ENCODE measurements at regions not wholly inside any gene's neighbourhood (a gene's known extent, or its start where the extent isn't known, plus 50 kb on each side); places are given as distances from the start of the nearest gene placed in this dataset.
"Not testable (repeated sequence)": the region's sequence is repeated elsewhere in the genome, so short reads cannot be mapped to it uniquely, and the experiment has no call there.

DNA sequence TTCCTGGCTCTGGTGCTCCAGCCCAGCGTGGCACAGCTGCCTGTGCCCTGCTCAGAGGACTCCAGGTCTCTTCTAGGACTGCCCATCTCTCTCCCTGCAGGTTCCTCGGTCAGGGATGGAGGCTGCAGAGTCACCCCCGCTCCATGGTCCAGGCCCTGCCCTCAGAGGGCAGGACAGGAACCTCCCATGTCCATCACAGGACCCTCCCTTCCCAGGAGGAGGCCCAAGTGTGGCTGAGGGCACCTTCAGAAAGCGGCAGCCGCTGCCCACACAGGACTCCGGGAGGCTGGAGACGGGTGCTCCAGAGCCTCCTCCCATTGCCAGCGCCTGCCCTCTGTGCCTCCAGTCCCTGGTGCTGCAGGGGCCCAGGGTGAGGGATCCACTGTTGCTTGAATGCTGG lies 291.5 kb downstream of the ADGRD1 start:
- ATAC-seq; H3K27ac ChIP-seq (ENCODE audit: low read length); intact Hi-C loops (cut with DNase I); H3K27me3 ChIP-seq (ENCODE audit: control insufficient read depth, insufficient read depth); H3K4me3 ChIP-seq (ENCODE audit: low read length); H3K4me1 ChIP-seq (ENCODE audit: control insufficient read depth, insufficient read depth, low read length); H3K9me3 ChIP-seq (ENCODE audit: control insufficient read depth, low read length); DNase-seq: not testable (repeated sequence)
- WGBS: 82% methylated on average over 8 of the region's 8 CpGs

DNA sequence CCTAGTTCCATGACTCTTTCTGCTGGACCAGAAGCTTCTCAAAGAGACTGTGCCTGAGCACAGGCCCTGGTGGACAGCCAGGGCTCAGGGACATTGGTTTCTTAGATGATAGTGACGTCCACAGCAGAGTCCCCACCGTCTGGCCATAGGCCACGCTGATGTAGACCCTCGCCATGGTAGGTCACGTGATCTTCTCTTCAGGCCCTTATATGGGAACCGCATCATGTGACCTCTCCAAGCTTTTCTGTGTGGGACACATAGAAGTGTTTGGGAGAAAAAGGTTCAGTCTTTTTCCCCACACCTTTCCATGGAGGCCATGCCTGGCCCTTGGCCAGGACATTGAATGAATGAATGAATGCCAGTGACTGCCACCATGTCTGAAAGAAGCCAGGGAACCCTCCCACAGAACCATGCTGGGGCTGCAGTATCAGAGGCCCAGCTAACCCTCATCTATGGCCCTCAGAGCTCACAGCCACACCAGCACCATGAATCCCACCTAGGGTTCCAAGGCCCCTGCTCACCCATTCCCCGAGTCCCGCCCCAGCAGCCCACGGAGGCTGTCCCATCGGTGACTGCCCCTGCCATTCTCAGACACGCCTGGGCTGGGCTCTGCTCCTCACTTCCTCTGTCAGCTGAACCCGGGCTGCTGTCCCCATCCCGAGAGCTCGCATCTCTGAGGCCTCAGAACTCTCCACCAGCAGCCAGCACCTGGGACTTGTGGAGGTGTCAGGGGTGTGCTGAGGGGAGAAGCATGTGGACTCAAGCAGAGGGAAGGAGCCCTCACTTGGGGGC lies 292.1 kb downstream of the ADGRD1 start:
- 87% methylated on average over 14 of the region's 14 CpGs for WGBS
- DNase-seq: no peak
- Histone ChIP-seq H3K4me1 (ENCODE audit: control insufficient read depth, insufficient read depth, low read length) (no peaks in the 10 kb centered on the region), H3K9me3 (ENCODE audit: control insufficient read depth, low read length) (no peaks in the 10 kb centered on the region), H3K4me3 (ENCODE audit: low read length) (no peak overlapping the region), H3K27me3 (ENCODE audit: control insufficient read depth, insufficient read depth) (no peaks in the 10 kb centered on the region), H3K27ac (ENCODE audit: low read length) (no peak overlapping the region)
- intact Hi-C loops (cut with DNase I): no loop called here
- ATAC-seq: no peak

GRCh38 chr12:131247026-131247725 lies 293.5 kb downstream of the ADGRD1 start:
- 70% methylated on average over 15 of the region's 15 CpGs for WGBS
- H3K27ac ChIP-seq (ENCODE audit: low read length); ATAC-seq; H3K4me3 ChIP-seq (ENCODE audit: low read length); DNase-seq; H3K27me3 ChIP-seq (ENCODE audit: control insufficient read depth, insufficient read depth); intact Hi-C loops (cut with DNase I); H3K4me1 ChIP-seq (ENCODE audit: control insufficient read depth, insufficient read depth, low read length); H3K9me3 ChIP-seq (ENCODE audit: control insufficient read depth, low read length): not testable (repeated sequence)

GRCh38 chr12:131247875-131248274 lies 294.2 kb downstream of the ADGRD1 start:
- H3K4me1 ChIP-seq (ENCODE audit: control insufficient read depth, insufficient read depth, low read length); DNase-seq; H3K27me3 ChIP-seq (ENCODE audit: control insufficient read depth, insufficient read depth); H3K27ac ChIP-seq (ENCODE audit: low read length); H3K4me3 ChIP-seq (ENCODE audit: low read length); ATAC-seq; H3K9me3 ChIP-seq (ENCODE audit: control insufficient read depth, low read length); intact Hi-C loops (cut with DNase I): not testable (repeated sequence)
- WGBS: 63% methylated on average over 6 of the region's 6 CpGs

DNA sequence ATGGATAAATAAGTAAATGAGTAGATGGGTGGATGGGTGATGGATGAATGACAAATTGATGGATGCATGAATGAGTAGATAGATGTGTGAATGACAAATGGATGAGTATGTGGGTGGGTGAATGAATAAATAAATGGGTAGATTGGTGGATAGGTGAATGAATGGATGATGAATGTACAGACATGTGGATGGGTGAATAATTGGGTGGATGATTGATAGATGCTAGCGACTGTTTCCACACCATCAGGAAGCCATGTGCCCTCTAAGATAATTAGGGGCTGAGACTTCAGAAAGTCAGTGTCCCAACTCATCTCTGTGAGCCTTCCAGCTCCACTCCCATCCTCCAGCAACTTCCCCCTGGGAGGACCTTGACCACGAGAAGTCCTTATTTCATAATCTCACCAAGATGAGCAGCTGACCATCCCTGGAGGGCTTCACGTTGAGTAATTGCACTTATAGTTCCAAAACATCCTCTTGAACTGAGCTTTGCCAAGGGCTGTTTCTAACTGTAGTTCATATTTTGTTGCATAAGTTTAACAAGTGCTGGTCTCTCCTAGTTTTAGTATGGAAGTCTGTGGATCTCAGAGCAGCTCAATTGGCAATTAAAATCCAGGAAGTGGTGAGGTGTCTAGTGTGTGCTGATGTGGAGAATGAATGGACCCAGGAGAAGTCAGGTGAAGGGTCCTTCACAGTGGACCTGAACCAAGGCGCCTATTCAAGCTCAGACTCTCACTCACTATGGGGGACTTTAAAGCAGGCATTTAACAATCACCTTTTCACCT lies 295.7 kb downstream of the ADGRD1 start:
- intact Hi-C loops (cut with DNase I): no loop called here
- H3K9me3 ChIP-seq (ENCODE audit: control insufficient read depth, low read length): no peaks in the 10 kb centered on the region
- WGBS: 54% methylated on average over 4 of the region's 4 CpGs

DNA sequence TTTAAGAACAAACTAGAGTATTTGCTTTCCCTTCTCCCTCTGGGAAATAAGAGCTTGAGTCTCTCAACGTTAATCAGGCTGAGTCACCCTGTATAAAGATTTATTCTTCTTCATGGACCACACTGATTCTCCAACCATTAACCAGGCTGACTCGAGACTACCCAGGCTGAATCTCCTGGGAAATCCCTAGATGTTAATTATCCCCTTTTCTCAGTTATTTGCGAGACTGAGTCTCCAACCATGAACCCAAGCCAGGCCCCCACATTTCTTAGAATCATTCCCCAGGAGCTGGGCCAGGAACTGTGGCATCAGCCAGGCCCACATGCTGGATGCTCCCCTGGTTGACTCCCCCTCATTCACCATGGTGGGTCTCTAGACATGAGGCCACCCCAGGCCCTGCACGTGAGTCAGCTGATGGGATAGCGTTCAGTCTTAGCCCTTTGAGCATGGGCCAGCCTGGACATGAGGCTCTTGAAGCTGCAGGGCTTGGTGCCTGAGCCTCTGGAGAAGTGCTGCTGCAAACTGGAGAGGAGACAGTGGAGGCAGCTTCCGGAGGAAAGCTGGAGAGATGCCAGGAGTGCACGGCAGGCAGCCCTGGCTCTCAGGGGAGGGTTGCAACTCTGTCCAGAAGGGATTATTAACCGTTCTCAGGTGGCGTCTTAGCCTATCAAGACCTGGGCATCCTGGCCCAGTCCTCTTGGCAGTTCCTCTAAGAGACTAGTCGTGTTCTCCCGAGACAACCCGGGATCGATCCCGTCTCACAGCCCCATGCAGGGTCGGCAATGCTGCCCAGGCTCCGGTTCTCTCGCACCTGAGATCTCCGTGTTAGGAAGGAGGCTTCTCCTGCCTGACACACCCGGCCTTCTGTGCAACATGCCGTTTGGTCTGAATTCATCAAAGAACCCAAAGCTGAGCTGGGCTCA lies 296.6 kb downstream of the ADGRD1 start:
- DNase-seq (no peak), ATAC-seq (no peak)
- no peaks in the 10 kb centered on the region for H3K27me3 ChIP-seq (ENCODE audit: control insufficient read depth, insufficient read depth)
- intact Hi-C loops (cut with DNase I): no loop called here
- 75% methylated on average over 20 of the region's 20 CpGs for WGBS
- H3K4me3 ChIP-seq (ENCODE audit: low read length): no peak overlapping the region
- no peaks in the 10 kb centered on the region for H3K9me3 ChIP-seq (ENCODE audit: control insufficient read depth, low read length)
- H3K27ac ChIP-seq (ENCODE audit: low read length): no peak overlapping the region
- no peaks in the 10 kb centered on the region for H3K4me1 ChIP-seq (ENCODE audit: control insufficient read depth, insufficient read depth, low read length)

More for the DNA sequence above, 295.7 kb downstream of the ADGRD1 start:
- H3K27me3 ChIP-seq (ENCODE audit: control insufficient read depth, insufficient read depth): no peaks in the 10 kb centered on the region
- no peak for ATAC-seq
- H3K4me1 ChIP-seq (ENCODE audit: control insufficient read depth, insufficient read depth, low read length): no peaks in the 10 kb centered on the region
- H3K27ac ChIP-seq (ENCODE audit: low read length): no peak overlapping the region
- no peak overlapping the region for H3K4me3 ChIP-seq (ENCODE audit: low read length)
- no peak for DNase-seq

DNA sequence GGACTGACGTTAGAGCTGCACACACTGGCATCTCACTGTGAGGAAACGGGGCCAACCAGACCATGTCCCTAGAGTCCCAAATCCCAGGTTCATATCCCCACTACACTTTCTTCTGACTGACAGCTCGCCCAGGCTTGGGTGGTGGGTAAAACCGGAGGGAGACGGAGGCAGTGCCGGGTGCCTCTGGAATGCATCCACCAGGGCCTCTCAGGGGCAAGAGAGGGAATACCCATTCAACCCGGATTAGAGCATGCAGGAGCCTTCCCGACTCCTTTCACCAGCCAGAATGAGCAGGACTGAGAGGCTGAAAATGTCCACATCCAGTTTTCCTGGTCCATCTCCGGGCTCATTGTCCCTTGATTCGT lies 297.2 kb downstream of the ADGRD1 start:
- Histone ChIP-seq H3K27me3 (ENCODE audit: control insufficient read depth, insufficient read depth) (no peaks in the 10 kb centered on the region), H3K4me3 (ENCODE audit: low read length) (no peak overlapping the region), H3K4me1 (ENCODE audit: control insufficient read depth, insufficient read depth, low read length) (no peaks in the 10 kb centered on the region), H3K27ac (ENCODE audit: low read length) (no peak overlapping the region), H3K9me3 (ENCODE audit: control insufficient read depth, low read length) (no peaks in the 10 kb centered on the region)
- DNase-seq: no peak
- 89% methylated on average over 10 of the region's 10 CpGs for WGBS
- ATAC-seq: no peak
- intact Hi-C loops (cut with DNase I): no loop called here

DNA sequence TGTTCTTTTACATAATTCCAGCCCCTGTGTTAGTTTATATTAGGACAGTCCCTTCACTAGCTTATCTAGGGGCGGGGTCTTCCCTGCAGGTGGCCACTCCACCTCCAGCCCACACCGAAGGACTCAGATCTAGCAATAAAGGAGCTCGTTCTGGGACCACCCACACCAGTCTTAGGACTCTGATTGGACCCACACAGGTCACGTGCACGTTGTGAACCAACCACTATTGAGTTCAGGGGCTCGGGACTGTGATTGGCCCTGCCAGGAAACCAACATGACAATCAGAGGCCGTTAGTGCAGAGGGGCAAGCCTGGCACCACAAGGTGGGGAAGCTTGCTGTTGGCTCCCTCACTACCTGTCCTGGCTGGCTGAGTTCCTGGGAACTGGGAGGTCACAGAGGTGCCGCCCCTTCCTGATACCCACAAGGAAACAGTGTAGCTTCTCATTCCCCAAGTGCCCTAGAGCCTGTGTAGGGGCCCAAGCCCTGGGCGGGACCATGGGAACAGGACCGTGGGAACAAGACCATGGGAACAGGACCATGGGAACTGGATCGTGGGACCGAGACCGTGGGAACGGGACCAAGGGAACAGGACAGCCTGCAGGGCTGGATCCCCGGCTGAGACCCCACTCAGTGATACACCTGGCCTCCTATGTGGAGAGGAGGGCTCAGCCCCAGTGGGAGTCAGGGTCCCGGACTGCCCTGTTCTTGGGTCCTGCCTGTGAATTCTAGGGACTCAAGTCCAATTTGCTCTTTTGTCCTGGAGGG lies 297.8 kb downstream of the ADGRD1 start:
- Histone ChIP-seq H3K9me3 (ENCODE audit: control insufficient read depth, low read length) (no peaks in the 10 kb centered on the region), H3K27me3 (ENCODE audit: control insufficient read depth, insufficient read depth) (no peaks in the 10 kb centered on the region), H3K4me1 (ENCODE audit: control insufficient read depth, insufficient read depth, low read length) (no peaks in the 10 kb centered on the region), H3K27ac (ENCODE audit: low read length) (no peak overlapping the region), H3K4me3 (ENCODE audit: low read length) (no peak overlapping the region)
- intact Hi-C loops (cut with DNase I): no loop called here
- DNase-seq: no peak
- no peak for ATAC-seq
- WGBS: 75% methylated on average over 16 of the region's 16 CpGs

- 78% methylated on average over 6 of the region's 6 CpGs for WGBS
- intact Hi-C loops (cut with DNase I): no loop called here
- Histone ChIP-seq H3K27ac (ENCODE audit: low read length) (no peak overlapping the region), H3K9me3 (ENCODE audit: control insufficient read depth, low read length) (no peaks in the 10 kb centered on the region), H3K27me3 (ENCODE audit: control insufficient read depth, insufficient read depth) (no peaks in the 10 kb centered on the region), H3K4me1 (ENCODE audit: control insufficient read depth, insufficient read depth, low read length) (no peaks in the 10 kb centered on the region), H3K4me3 (ENCODE audit: low read length) (no peak overlapping the region)
- DNase-seq (no peak), ATAC-seq (no peak)
These were observed 299.8 kb downstream of the ADGRD1 start for GRCh38 chr12:131253376-131254026.
